H1 (cell line): ENCODE measurements at regions not wholly inside any gene's neighbourhood (a gene's known extent, or its start where the extent isn't known, plus 50 kb on each side); places are given as distances from the start of the nearest gene placed in this dataset.

ENCODE experiments used
- CTCF ChIA-PET: fragments of 300-600 bp; sonication (Branson Sonifier 250); formaldehyde crosslinking; loops from one replicate; lab custom pipeline; 2021; ENCODE audit not compliant: partially characterized antibody; lab: Charles Lee
- POLR2A ChIA-PET: fragments of 300-600 bp; sonication (Branson Sonifier 250); formaldehyde crosslinking; loops from one replicate; lab custom pipeline; 2021; ENCODE audit warnings: inconsistent platforms; ENCODE audit not compliant: partially characterized antibody; lab: Charles Lee
- DNase-seq, 2 experiments: peaks; one replicate each; pipeline versions ENCODE4 v3.0.0 to v3.0.0-alpha.2; 2010 to 2022; ENCODE audit warnings: low spot score in 2 of 2, low read depth in 1 of 2, mixed read lengths in 1 of 2
- FAIRE-seq: peaks from 2 replicates; lab custom pipeline; 2011; peaks lifted over from hg19 to GRCh38; lab: Jason Lieb, UNC
- H2AFZ ChIP-seq: 2 replicates; pipeline ENCODE4 v1.8.1; 2012; ENCODE audit warnings: low read length, inconsistent platforms
- H2AK5ac ChIP-seq: 2 replicates; pipeline ENCODE4 v1.6.1; 2013; ENCODE audit warnings: low read depth, low read length
- H2BK120ac ChIP-seq: replicated peaks from 2 replicates; pipeline ENCODE3; 2013; ENCODE audit warnings: low read depth, low read length, inconsistent platforms
- H2BK12ac ChIP-seq: 2 replicates; pipeline ENCODE4 v1.6.1; 2013; ENCODE audit warnings: low read depth, low read length
- H2BK15ac ChIP-seq: 2 replicates; pipeline ENCODE4 v1.6.1; 2013; ENCODE audit warnings: low read length
- H2BK20ac ChIP-seq: 2 replicates; pipeline ENCODE4 v1.6.1; 2013; ENCODE audit warnings: low read length
- H2BK5ac ChIP-seq: 2 replicates; pipeline ENCODE4 v1.6.1; 2013; ENCODE audit warnings: low read depth, low read length
- H3K14ac ChIP-seq: 2 replicates; pipeline ENCODE4 v1.6.1; 2013; ENCODE audit warnings: inconsistent platforms; ENCODE audit not compliant: insufficient read length
- H3K18ac ChIP-seq: 2 replicates; pipeline ENCODE4 v1.6.1; 2013; ENCODE audit warnings: low read length; ENCODE audit errors: extremely low read depth
- H3K23ac ChIP-seq: 2 replicates; pipeline ENCODE4 v1.6.1; 2013; ENCODE audit warnings: inconsistent platforms; ENCODE audit not compliant: insufficient read length
- H3K23me2 ChIP-seq: 2 replicates; pipeline ENCODE4 v1.6.1; 2013; ENCODE audit warnings: low read depth, low read length
- H3K27ac ChIP-seq: 2 replicates; pipeline ENCODE4 v1.6.1; 2011; ENCODE audit warnings: low read depth, low read length, inconsistent platforms
- H3K27me3 ChIP-seq, 4 experiments: replicated peaks in 1 of 4; 1 replicate in 1 of 4; 2 replicates in 3 of 4; pipeline versions ENCODE4 v1.6.1 to v1.8.1; 2011 to 2013; ENCODE audit warnings: low read length in 3 of 4, mild to moderate bottlenecking in 3 of 4, inconsistent platforms in 2 of 4, mixed read lengths in 2 of 4, moderate library complexity in 1 of 4; ENCODE audit not compliant: control insufficient read depth in 3 of 4, insufficient read depth in 3 of 4; ENCODE audit errors: extremely low read depth in 1 of 4
- H3K36me3 ChIP-seq, 4 experiments: 2 replicates each; pipeline versions ENCODE4 v1.6.1 to v1.8.1; 2011 to 2013; ENCODE audit warnings: mild to moderate bottlenecking in 4 of 4, low read length in 3 of 4, moderate library complexity in 2 of 4, control low read depth in 1 of 4, inconsistent platforms in 1 of 4; ENCODE audit not compliant: insufficient read depth in 4 of 4, control insufficient read depth in 2 of 4
- H3K4ac ChIP-seq: replicated peaks from 2 replicates; pipeline ENCODE3; 2013; ENCODE audit warnings: low read length, low read depth, mixed read lengths, inconsistent platforms; ENCODE audit not compliant: insufficient read length
- H3K4me1 ChIP-seq, 4 experiments: replicated peaks in 1 of 4; 1 replicate in 1 of 4; 2 replicates in 3 of 4; pipeline versions ENCODE4 v1.6.1 to v1.8.1; 2011 to 2013; ENCODE audit warnings: low read length in 3 of 4, inconsistent platforms in 2 of 4, mixed read lengths in 1 of 4; ENCODE audit not compliant: insufficient read depth in 4 of 4, control insufficient read depth in 3 of 4
- H3K4me2 ChIP-seq, 2 experiments: 2 replicates each; pipeline versions ENCODE4 v1.6.1 to v1.8.1; 2011 to 2013; ENCODE audit warnings: low read depth in 2 of 2, low read length in 2 of 2, control low read depth in 1 of 2, inconsistent platforms in 1 of 2, mild to moderate bottlenecking in 1 of 2; ENCODE audit not compliant: insufficient read depth in 1 of 2
- H3K4me3 ChIP-seq, 4 experiments: fragments of 200-600, 300-600 bp in 1 of 4; sonication (generic), shearing (Covaris generic), sonication (Bioruptor Twin) in 1 of 4; 2 replicates each; pipeline versions ENCODE4 v1.5.1 to v1.8.1; 2011 to 2016; ENCODE audit warnings: low read length in 4 of 4, low read depth in 3 of 4, control low read depth in 2 of 4, inconsistent platforms in 2 of 4, mild to moderate bottlenecking in 2 of 4, mixed read lengths in 1 of 4, moderate library complexity in 1 of 4; ENCODE audit not compliant: insufficient read depth in 2 of 4; ENCODE audit errors: extremely low read depth in 1 of 4
- H3K56ac ChIP-seq: replicated peaks from 2 replicates; pipeline ENCODE3; 2013; ENCODE audit warnings: low read depth, mild to moderate bottlenecking, mixed read lengths, low read length, inconsistent platforms; ENCODE audit not compliant: insufficient read length
- H3K79me1 ChIP-seq: 2 replicates; pipeline ENCODE4 v1.6.1; 2013; ENCODE audit warnings: low read depth, low read length, control low read depth
- H3K79me2 ChIP-seq, 2 experiments: 2 replicates each; pipeline versions ENCODE4 v1.6.1 to v1.8.1; 2012 to 2013; ENCODE audit warnings: low read length in 2 of 2, mild to moderate bottlenecking in 2 of 2, inconsistent platforms in 1 of 2; ENCODE audit not compliant: insufficient read depth in 2 of 2, control insufficient read depth in 1 of 2
- H3K9ac ChIP-seq, 4 experiments: replicated peaks in 1 of 4; 1 replicate in 1 of 4; 2 replicates in 3 of 4; pipeline versions ENCODE4 v1.6.1 to v1.8.1; 2011 to 2013; ENCODE audit warnings: low read depth in 3 of 4, low read length in 3 of 4, control low read depth in 2 of 4, mild to moderate bottlenecking in 2 of 4, moderate library complexity in 2 of 4, inconsistent platforms in 1 of 4; ENCODE audit errors: extremely low read depth in 1 of 4
- H3K9me3 ChIP-seq, 2 experiments: 2 replicates each; pipeline versions ENCODE4 v1.6.1 to v1.8.1; 2012 to 2013; ENCODE audit warnings: mild to moderate bottlenecking in 2 of 2, moderate library complexity in 2 of 2, control low read depth in 1 of 2, inconsistent platforms in 1 of 2, low read depth in 1 of 2, low read length in 1 of 2, mixed read lengths in 1 of 2; ENCODE audit not compliant: insufficient read depth in 2 of 2
- H4K20me1 ChIP-seq, 2 experiments: replicated peaks in 1 of 2; 2 replicates each; pipeline versions ENCODE3 to v1.8.1; 2011 to 2013; ENCODE audit warnings: inconsistent platforms in 2 of 2, low read length in 2 of 2, mild to moderate bottlenecking in 1 of 2; ENCODE audit not compliant: insufficient read depth in 2 of 2, control insufficient read depth in 1 of 2
- H4K5ac ChIP-seq: 2 replicates; pipeline ENCODE4 v1.6.1; 2013; ENCODE audit warnings: low read length, low read depth, mixed read lengths, inconsistent platforms; ENCODE audit not compliant: insufficient read length
- H4K8ac ChIP-seq: 2 replicates; pipeline ENCODE4 v1.8.0; 2013; ENCODE audit warnings: mild to moderate bottlenecking, moderate library complexity, low read length, inconsistent platforms; ENCODE audit not compliant: insufficient read depth; ENCODE audit errors: extremely low read depth
- H4K91ac ChIP-seq: replicated peaks from 2 replicates; pipeline ENCODE3; 2013; ENCODE audit warnings: low read length, mixed read lengths, inconsistent platforms; ENCODE audit not compliant: insufficient read length
- HDAC6 ChIP-seq: IDR thresholded peaks from one replicate; pipeline ENCODE4 v1.7.1; 2012; ENCODE audit warnings: low read depth, mild to moderate bottlenecking, inconsistent platforms, low read length, moderate library complexity
- POLR2A ChIP-seq, 2 experiments: IDR thresholded peaks; 1 replicate in 1 of 2; 2 replicates in 1 of 2; pipeline ENCODE4 v1.6.1; 2011; ENCODE audit warnings: low read depth in 2 of 2, low read length in 2 of 2, mild to moderate bottlenecking in 2 of 2; ENCODE audit errors: control extremely low read depth in 1 of 2
- SUZ12 ChIP-seq: fragments of 200-600 bp; sonication (generic); IDR thresholded peaks from 2 replicates; pipeline ENCODE4 v1.6.1; 2012; ENCODE audit warnings: mild to moderate bottlenecking, inconsistent platforms, low read length, moderate library complexity, mixed read lengths
- WGBS, 2 experiments: shearing (Covaris generic) in 1 of 2; methylation state at CpG; one replicate each; pipeline versions ENCODE4 v1.1.6 to v1.1.7; 2013 to 2015; ENCODE audit warnings: low lambda C conversion rate in 2 of 2, mixed read lengths in 2 of 2, inconsistent platforms in 1 of 2, low coverage in 1 of 2, missing lambda C conversion rate in 1 of 2; ENCODE audit not compliant: insufficient replicate concordance in 2 of 2, insufficient coverage in 1 of 2, insufficient read length in 1 of 2; ENCODE audit errors: extremely low coverage in 1 of 2, missing lambda C conversion rate in 1 of 2; 5-methylcytosine and 5-hydroxymethylcytosine counted together
- TF ChIP-seq, protein P1 (sequence below): IDR thresholded peaks from 2 replicates; pipeline ENCODE4 v1.6.1; 2012; ENCODE audit warnings: inconsistent platforms

GRCh38 chr11:29913352-29913751, 103.5 kb downstream of the KCNA4 start:
- ChIA-PET CTCF (no interaction called here), POLR2A (no interaction called here)
- Histone ChIP-seq H2BK20ac (no peak overlapping the region), H3K36me3 (no peaks in the 10 kb centered on the region), H3K27ac (no peak overlapping the region), H2BK12ac (no peak overlapping the region), H2BK120ac (no peak overlapping the region), H3K4me1 (no peaks in the 10 kb centered on the region), H3K4ac (no peak overlapping the region), H4K5ac (no peak overlapping the region), H3K14ac (no peak overlapping the region), H3K9ac (no peak overlapping the region), H2AFZ (no peak overlapping the region), H3K23ac (no peak overlapping the region), H3K27me3 (peaks cover 0 to 2% (median 0%) of the 10 kb centered on the region in 4 experiments; a peak in 1 of 7 replicates), H2AK5ac (no peak overlapping the region), H3K79me1 (no peaks in the 10 kb centered on the region), H3K56ac (no peak overlapping the region), H3K4me3 (no peak overlapping the region), H3K9me3 (no peaks in the 10 kb centered on the region), H2BK15ac (no peak overlapping the region), H4K8ac (no peak overlapping the region), H3K23me2 (no peaks in the 10 kb centered on the region), H3K4me2 (no peak overlapping the region), H4K91ac (no peak overlapping the region), H3K18ac (no peak overlapping the region), H3K79me2 (no peaks in the 10 kb centered on the region), H4K20me1 (no peaks in the 10 kb centered on the region), H2BK5ac (no peak overlapping the region)
- TF ChIP-seq HDAC6 (no peak), POLR2A (IDR thresholded peaks at IDR 0.05; ENCODE audit: control extremely low read depth in 1 of 2, low read depth in 2 of 2, low read length in 2 of 2) (no peak), SUZ12 (no peak)
- TF ChIP-seq, protein P1, sequence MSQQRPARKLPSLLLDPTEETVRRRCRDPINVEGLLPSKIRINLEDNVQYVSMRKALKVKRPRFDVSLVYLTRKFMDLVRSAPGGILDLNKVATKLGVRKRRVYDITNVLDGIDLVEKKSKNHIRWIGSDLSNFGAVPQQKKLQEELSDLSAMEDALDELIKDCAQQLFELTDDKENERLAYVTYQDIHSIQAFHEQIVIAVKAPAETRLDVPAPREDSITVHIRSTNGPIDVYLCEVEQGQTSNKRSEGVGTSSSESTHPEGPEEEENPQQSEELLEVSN: no peak
- 94% methylated on average over 4 of the region's 4 CpGs; no CpG with 5 or more reads in 1 of the 2 experiments for WGBS, 2 experiments
- DNase-seq: no peak
- no peak for FAIRE-seq
